ENCODE measurements at regions not wholly inside any gene's neighbourhood (a gene's known extent, or its start where the extent isn't known, plus 50 kb on each side); places are given as distances from the start of the nearest gene placed in this dataset.
"Not testable (repeated sequence)": the region's sequence is repeated elsewhere in the genome, so short reads cannot be mapped to it uniquely, and the experiment has no call there.

DNA sequence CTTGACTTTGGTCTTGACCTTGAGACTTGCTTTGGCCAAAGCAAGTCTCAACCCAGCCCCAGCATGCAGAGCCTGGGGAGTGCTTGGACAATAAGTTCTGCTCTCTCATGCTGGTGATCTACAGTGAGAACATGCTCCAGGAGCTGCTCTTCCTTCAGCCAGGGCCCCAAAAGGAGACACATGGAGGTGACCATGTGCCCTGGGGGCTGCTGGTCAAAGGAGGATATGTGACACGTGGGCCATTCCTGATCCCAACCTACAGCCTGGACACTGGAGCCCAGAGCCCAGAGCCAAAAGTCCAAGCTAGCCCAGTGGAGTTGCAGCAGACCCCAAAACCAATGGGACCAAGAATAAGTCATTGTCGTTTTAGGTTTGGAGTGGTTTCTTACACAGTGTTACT is 78.2 kb upstream of the CHST15 start:
- peak overlapping the region; percentile 72 to 84 (median 80) for H3K27ac Mint-ChIP-seq
- peaks cover 32% of the 10 kb centered on the region for H3K27me3 Mint-ChIP-seq (ENCODE audit: low read depth)
- peaks cover 21% of the 10 kb centered on the region for H3K4me1 Mint-ChIP-seq
- TF ChIP-seq, protein P1, sequence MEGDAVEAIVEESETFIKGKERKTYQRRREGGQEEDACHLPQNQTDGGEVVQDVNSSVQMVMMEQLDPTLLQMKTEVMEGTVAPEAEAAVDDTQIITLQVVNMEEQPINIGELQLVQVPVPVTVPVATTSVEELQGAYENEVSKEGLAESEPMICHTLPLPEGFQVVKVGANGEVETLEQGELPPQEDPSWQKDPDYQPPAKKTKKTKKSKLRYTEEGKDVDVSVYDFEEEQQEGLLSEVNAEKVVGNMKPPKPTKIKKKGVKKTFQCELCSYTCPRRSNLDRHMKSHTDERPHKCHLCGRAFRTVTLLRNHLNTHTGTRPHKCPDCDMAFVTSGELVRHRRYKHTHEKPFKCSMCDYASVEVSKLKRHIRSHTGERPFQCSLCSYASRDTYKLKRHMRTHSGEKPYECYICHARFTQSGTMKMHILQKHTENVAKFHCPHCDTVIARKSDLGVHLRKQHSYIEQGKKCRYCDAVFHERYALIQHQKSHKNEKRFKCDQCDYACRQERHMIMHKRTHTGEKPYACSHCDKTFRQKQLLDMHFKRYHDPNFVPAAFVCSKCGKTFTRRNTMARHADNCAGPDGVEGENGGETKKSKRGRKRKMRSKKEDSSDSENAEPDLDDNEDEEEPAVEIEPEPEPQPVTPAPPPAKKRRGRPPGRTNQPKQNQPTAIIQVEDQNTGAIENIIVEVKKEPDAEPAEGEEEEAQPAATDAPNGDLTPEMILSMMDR (IDR thresholded peaks at IDR 0.05; ENCODE audit: unreplicated experiment in 3 of 3) = no peak
- H3K36me3 Mint-ChIP-seq (ENCODE audit: low read depth) = no peaks in the 10 kb centered on the region
- H3K4me3 Mint-ChIP-seq = no peak overlapping the region
- H3K9me3 Mint-ChIP-seq = no peaks in the 10 kb centered on the region

DNA sequence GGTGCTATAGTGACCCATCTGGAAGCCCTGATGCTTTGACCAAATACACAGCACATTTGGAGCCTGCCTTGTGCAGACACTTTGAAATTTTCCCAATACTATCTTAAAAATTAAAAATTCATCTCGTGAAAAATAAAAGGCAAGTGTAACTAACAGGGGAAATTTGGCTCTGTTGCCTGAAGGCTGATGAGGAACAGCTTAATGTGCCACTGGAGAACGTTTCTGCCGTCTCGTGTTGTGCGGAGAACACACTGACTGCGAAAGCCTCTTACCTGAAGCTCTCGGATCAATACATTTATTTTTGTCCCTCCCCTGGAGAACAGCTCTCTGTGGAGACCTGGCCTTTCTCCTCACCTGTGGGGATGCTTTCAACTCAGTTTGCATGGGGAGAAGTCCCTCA is 77.2 kb upstream of the CHST15 start:
- no peak overlapping the region for H3K27ac Mint-ChIP-seq
- H3K36me3 Mint-ChIP-seq (ENCODE audit: low read depth) = no peaks in the 10 kb centered on the region
- no peaks in the 10 kb centered on the region for H3K9me3 Mint-ChIP-seq
- peaks cover 13% of the 10 kb centered on the region for H3K4me1 Mint-ChIP-seq
- H3K27me3 Mint-ChIP-seq (ENCODE audit: low read depth) = peaks cover 26% of the 10 kb centered on the region
- TF ChIP-seq, protein P1 (IDR thresholded peaks at IDR 0.05; ENCODE audit: unreplicated experiment in 3 of 3) = no peak
- H3K4me3 Mint-ChIP-seq = no peak overlapping the region

DNA sequence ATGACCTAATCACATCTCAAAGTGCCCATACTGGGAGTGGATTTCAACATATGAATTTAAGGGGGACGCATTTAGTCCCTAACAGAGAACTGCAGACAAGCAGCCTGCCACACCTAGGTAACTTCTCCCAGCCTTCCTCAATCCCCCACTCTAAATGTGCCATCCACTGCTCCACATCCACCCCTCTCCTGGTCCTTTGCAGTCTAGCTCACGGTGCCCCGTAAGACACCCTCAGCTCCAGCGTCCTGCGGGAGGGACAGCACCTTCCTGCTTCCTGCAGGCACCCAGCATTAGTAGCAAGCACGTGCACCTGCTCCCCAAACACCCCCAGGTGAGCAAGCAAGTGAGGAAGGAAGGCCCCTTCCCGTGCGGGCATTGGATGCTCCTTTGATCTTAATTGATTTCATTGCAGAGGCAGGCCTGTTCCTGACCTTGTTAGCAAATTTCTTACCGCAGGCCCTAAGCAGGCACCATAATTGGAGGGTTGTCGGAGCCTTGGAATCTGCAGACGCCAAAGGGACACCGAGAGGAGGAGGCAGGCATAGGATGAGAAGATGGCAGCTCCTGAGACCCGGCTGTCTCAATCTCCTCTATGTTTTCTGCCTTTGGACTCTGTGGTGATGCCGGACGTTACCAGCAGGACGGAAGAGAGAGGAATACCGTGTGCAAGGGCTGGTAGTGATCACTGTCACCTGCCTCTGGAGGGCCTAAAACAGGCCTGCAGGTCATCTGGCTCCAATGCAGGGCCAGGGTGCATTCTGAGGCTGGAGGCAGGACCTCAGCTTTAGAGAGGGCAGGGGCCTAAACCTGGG is 75.8 kb upstream of the CHST15 start:
- Mint-ChIP-seq H3K4me3 (no peak overlapping the region), H3K36me3 (ENCODE audit: low read depth) (no peaks in the 10 kb centered on the region), H3K27me3 (ENCODE audit: low read depth) (peaks cover 26% of the 10 kb centered on the region), H3K4me1 (peaks cover 24% of the 10 kb centered on the region), H3K9me3 (no peaks in the 10 kb centered on the region), H3K27ac (peak overlapping the region in 1 of 3 experiments; percentile 10)
- TF ChIP-seq, protein P1 (IDR thresholded peaks at IDR 0.05; ENCODE audit: unreplicated experiment in 3 of 3) = no peak

DNA sequence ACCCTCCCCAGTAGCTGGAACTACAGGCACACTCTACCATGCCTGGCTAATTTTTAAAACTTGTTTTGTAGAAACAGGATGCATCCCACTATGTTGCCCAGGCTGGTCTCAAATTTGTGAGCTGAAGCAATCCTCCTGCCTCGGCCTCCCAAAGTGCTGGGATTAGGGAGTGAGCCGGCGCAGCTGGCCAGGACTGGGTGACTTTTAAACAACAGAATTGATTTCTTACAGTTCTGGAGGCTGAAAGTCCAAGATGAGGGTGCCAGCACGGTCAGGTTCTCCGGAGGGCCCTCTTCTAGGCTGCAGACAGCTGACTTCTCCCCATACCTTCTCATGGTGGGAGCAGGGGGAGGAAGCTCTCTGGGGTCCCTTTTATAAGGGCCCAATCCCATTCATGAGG is 75.2 kb upstream of the CHST15 start:
- Mint-ChIP-seq H3K27me3 (ENCODE audit: low read depth) (peaks cover 22% of the 10 kb centered on the region), H3K4me3 (no peak overlapping the region), H3K4me1 (peaks cover 28% of the 10 kb centered on the region), H3K9me3 (no peaks in the 10 kb centered on the region), H3K27ac (no peak overlapping the region), H3K36me3 (ENCODE audit: low read depth) (no peaks in the 10 kb centered on the region)
- TF ChIP-seq, protein P1 (IDR thresholded peaks at IDR 0.05; ENCODE audit: unreplicated experiment in 3 of 3) = no peak

DNA sequence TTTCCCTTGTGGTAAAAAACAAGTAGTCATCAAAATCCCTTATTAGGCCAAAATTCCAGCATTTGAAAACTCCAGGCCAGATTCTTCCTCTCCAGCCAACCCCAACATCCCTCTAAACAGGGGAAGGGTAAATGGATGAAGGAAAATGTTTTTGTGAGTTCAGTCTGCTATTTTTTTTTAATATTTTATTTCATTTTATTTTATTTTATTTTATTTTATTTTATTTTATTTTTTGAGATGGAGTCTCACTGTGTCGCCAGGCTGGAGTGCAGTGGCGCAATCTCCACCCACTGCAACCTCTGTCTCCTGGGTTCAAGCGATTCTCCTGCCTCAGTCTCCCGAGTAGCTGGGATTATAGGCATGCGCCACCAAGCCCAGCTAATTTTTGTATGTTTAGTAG is 74.5 kb upstream of the CHST15 start:
- peaks cover 26% of the 10 kb centered on the region for H3K4me1 Mint-ChIP-seq
- H3K4me3 Mint-ChIP-seq; H3K36me3 Mint-ChIP-seq (ENCODE audit: low read depth); H3K9me3 Mint-ChIP-seq: not testable (repeated sequence)
- H3K27ac Mint-ChIP-seq = peak overlapping the region in 1 of 3 experiments; percentile 59
- H3K27me3 Mint-ChIP-seq (ENCODE audit: low read depth) = peaks cover 20% of the 10 kb centered on the region

DNA sequence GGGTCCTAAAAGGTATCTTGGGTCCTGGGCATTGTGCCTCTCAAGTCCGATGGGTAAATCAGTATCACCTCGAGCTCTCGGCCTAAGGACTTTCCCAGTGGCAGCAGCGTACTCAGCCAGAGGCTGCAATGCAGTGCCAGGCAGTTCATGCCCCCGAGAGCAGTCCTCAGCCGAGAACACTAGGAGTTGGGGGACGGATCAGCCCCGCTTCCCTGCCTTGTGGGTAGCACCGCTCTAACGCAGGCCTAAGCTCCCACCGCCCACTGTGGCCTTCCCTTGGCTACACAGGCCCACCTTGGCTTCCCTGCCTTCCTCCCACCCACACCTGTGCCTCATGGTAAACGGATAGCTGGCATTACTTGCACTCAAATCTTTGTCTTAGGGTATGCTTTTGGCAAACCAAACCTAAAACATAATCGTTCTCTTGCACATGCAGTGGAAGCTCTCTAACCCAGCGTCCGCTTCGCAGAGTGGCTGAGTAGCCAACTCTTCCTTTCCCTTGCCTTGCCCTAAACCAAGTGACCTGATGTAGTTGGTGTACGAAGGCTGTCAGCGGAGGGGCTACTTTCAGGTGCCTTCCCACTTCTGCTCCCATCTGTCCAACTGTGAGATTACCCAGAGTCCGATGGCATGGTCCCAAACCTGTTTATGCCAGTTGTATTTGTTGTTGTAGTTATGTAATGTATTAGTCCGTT is 73.2 kb upstream of the CHST15 start:
- Mint-ChIP-seq H3K4me1 (peaks cover 21% of the 10 kb centered on the region), H3K36me3 (ENCODE audit: low read depth) (no peaks in the 10 kb centered on the region), H3K27ac (no peak overlapping the region), H3K27me3 (ENCODE audit: low read depth) (peaks cover 15% of the 10 kb centered on the region), H3K9me3 (no peaks in the 10 kb centered on the region), H3K4me3 (no peak overlapping the region)
- TF ChIP-seq, protein P1 (IDR thresholded peaks at IDR 0.05; ENCODE audit: unreplicated experiment in 3 of 3) = no peak

Data from nephron (organoid).